ENCODE measurements at regions not wholly inside any gene's neighbourhood (a gene's known extent, or its start where the extent isn't known, plus 50 kb on each side); places are given as distances from the start of the nearest gene placed in this dataset.

GRCh38 chr4:157459785-157460184 is 239.3 kb downstream of the GRIA2 start:
- TF ChIP-seq EZH2phosphoT487 (IDR thresholded peaks at IDR 0.05; ENCODE audit: borderline replicate concordance, low read depth, low read length) = no peak
- no peak for TF ChIP-seq CTCF (conservative IDR thresholded peaks at IDR 0.05; ENCODE audit: low read length)
- ChIA-PET CTCF (ENCODE audit: unreplicated experiment) (no interaction called here), POLR2A (no interaction called here)
- no peaks in the 10 kb centered on the region for H3K4me1 ChIP-seq (ENCODE audit: insufficient read depth, low read length, poor library complexity, severe bottlenecking)
- no peak overlapping the region for H3K4me3 ChIP-seq (ENCODE audit: low read depth, low read length, poor library complexity, severe bottlenecking)
- intact Hi-C loops (cut with micrococcal nuclease; ENCODE audit: unreplicated experiment) = no loop called here
- no peak for DNase-seq (ENCODE audit: low spot score)
- no peak overlapping the region for H3K27ac ChIP-seq (ENCODE audit: low read depth, low read length, poor library complexity, severe bottlenecking)
- no peak overlapping the region for H2AFZ ChIP-seq (ENCODE audit: low read length)
- no peaks in the 10 kb centered on the region for H3K79me2 ChIP-seq (ENCODE audit: insufficient read depth, low read depth, low read length)
- no peaks in the 10 kb centered on the region for H3K9me2 ChIP-seq (ENCODE audit: insufficient read depth, low read length)
- BruUV-seq (replicated peaks) = no TSS peak
- H3K9me3 ChIP-seq (ENCODE audit: low read length) = no peaks in the 10 kb centered on the region
- no peaks in the 10 kb centered on the region for H3K36me3 ChIP-seq (ENCODE audit: insufficient read depth, low read length)
- H4K20me1 ChIP-seq (ENCODE audit: insufficient read depth, low read length) = no peaks in the 10 kb centered on the region
- H3K4me2 ChIP-seq (ENCODE audit: low read length) = no peak overlapping the region

- H3K4me2 ChIP-seq (ENCODE audit: low read length) = no peak overlapping the region
- intact Hi-C loops (cut with micrococcal nuclease; ENCODE audit: unreplicated experiment) = no loop called here
- no peak overlapping the region for H2AFZ ChIP-seq (ENCODE audit: low read length)
- no peaks in the 10 kb centered on the region for H3K9me2 ChIP-seq (ENCODE audit: insufficient read depth, low read length)
- ChIA-PET CTCF (ENCODE audit: unreplicated experiment) (no interaction called here), POLR2A (no interaction called here)
- BruUV-seq (replicated peaks) = no TSS peak
- H3K36me3 ChIP-seq (ENCODE audit: insufficient read depth, low read length) = no peaks in the 10 kb centered on the region
- no peak for TF ChIP-seq EZH2phosphoT487 (IDR thresholded peaks at IDR 0.05; ENCODE audit: borderline replicate concordance, low read depth, low read length)
- no peak for TF ChIP-seq CTCF (conservative IDR thresholded peaks at IDR 0.05; ENCODE audit: low read length)
- H3K79me2 ChIP-seq (ENCODE audit: insufficient read depth, low read depth, low read length) = no peaks in the 10 kb centered on the region
- H3K4me1 ChIP-seq (ENCODE audit: insufficient read depth, low read length, poor library complexity, severe bottlenecking) = no peaks in the 10 kb centered on the region
- no peak overlapping the region for H3K27ac ChIP-seq (ENCODE audit: low read depth, low read length, poor library complexity, severe bottlenecking)
- no peak overlapping the region for H3K4me3 ChIP-seq (ENCODE audit: low read depth, low read length, poor library complexity, severe bottlenecking)
- no peak for DNase-seq (ENCODE audit: low spot score)
- H3K9me3 ChIP-seq (ENCODE audit: low read length) = 0 out of 2 replicates have a peak, but pooled peaks cover 4% of the 10 kb centered on the region
- H4K20me1 ChIP-seq (ENCODE audit: insufficient read depth, low read length) = no peaks in the 10 kb centered on the region
These were observed 226.7 kb downstream of the GRIA2 start for GRCh38 chr4:157447195-157447594.

- intact Hi-C loops (cut with micrococcal nuclease; ENCODE audit: unreplicated experiment) = no loop called here
- Histone ChIP-seq H4K20me1 (ENCODE audit: insufficient read depth, low read length) (no peaks in the 10 kb centered on the region), H3K9me3 (ENCODE audit: low read length) (no peaks in the 10 kb centered on the region), H3K36me3 (ENCODE audit: insufficient read depth, low read length) (no peaks in the 10 kb centered on the region), H3K9me2 (ENCODE audit: insufficient read depth, low read length) (no peaks in the 10 kb centered on the region), H3K4me3 (ENCODE audit: low read depth, low read length, poor library complexity, severe bottlenecking) (no peak overlapping the region), H3K4me1 (ENCODE audit: insufficient read depth, low read length, poor library complexity, severe bottlenecking) (no peaks in the 10 kb centered on the region), H2AFZ (ENCODE audit: low read length) (no peak overlapping the region), H3K4me2 (ENCODE audit: low read length) (no peak overlapping the region), H3K79me2 (ENCODE audit: insufficient read depth, low read depth, low read length) (no peaks in the 10 kb centered on the region), H3K27ac (ENCODE audit: low read depth, low read length, poor library complexity, severe bottlenecking) (no peak overlapping the region)
- ChIA-PET CTCF (ENCODE audit: unreplicated experiment) (no interaction called here), POLR2A (no interaction called here)
- no peak for TF ChIP-seq CTCF (conservative IDR thresholded peaks at IDR 0.05; ENCODE audit: low read length)
- DNase-seq (ENCODE audit: low spot score) = no peak
- BruUV-seq (replicated peaks) = no TSS peak
These were observed 223.5 kb downstream of the GRIA2 start for GRCh38 chr4:157444014-157444413.
